Omental fat pad (tissue), 3 donors: ENCODE measurements at regions not wholly inside any gene's neighbourhood (a gene's known extent, or its start where the extent isn't known, plus 50 kb on each side); places are given as distances from the start of the nearest gene placed in this dataset.

ENCODE experiments used
- ATAC-seq: fragments of 150-250 bp; one replicate; pipeline ENCODE4 v1.9.1; 2016; ENCODE audit warnings: mild to moderate bottlenecking, moderate library complexity; ENCODE audit not compliant: low FRiP score
- DNase-seq: peaks from one replicate; pipeline ENCODE4 v3.0.0-alpha.2; 2019; ENCODE audit warnings: low spot score
- TF ChIP-seq, protein P1 (sequence below), 3 donors: fragments of 450-650 bp; IDR thresholded peaks; one replicate each; pipeline ENCODE4 v1.5.1; 2016 to 2017; ENCODE audit warnings: antibody characterized with exemption in 3 of 3, mild to moderate bottlenecking in 3 of 3, moderate library complexity in 2 of 3

DNA sequence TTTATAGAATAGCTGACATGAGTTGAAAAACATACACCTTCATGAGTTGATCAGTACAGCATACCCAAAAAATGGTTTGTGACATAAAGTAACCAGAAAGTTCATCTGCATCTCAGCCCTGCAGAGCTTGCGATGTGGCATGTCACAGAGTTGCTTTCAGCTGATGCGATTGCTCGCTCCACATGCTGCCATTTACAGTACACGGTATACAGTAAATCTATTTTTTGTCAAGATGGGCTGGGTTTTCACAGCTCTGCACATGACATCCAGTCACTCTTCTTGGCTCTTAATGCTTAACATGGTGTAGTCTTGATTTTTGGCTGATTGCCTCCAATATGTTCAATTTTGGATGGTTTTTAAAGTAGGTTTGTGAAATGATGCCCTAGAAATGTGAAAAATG lies 811.9 kb downstream of the SATB2 start:
- ATAC-seq = no peak
- TF ChIP-seq, protein P1, sequence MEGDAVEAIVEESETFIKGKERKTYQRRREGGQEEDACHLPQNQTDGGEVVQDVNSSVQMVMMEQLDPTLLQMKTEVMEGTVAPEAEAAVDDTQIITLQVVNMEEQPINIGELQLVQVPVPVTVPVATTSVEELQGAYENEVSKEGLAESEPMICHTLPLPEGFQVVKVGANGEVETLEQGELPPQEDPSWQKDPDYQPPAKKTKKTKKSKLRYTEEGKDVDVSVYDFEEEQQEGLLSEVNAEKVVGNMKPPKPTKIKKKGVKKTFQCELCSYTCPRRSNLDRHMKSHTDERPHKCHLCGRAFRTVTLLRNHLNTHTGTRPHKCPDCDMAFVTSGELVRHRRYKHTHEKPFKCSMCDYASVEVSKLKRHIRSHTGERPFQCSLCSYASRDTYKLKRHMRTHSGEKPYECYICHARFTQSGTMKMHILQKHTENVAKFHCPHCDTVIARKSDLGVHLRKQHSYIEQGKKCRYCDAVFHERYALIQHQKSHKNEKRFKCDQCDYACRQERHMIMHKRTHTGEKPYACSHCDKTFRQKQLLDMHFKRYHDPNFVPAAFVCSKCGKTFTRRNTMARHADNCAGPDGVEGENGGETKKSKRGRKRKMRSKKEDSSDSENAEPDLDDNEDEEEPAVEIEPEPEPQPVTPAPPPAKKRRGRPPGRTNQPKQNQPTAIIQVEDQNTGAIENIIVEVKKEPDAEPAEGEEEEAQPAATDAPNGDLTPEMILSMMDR (IDR thresholded peaks at IDR 0.05) = no peak
- DNase-seq = no peak

DNA sequence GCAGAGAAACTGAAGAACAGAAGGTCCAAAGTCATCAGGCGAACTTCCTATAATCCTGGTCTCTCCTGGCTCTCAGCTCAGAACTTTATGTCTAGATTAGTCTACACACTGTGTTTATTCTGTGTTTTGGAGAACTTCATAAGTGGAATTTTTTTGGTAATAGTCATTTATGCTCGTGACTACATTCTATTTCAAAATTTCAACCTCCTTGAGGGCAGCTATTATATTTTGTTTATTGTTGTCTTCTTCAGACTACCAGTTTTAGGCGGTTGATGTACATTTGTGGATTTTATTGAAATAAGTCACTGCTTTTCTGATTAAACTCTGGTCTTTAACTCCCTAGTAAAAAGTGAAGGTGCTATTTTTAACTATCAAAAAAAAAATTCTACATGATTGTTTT lies 816.6 kb downstream of the SATB2 start:
- ATAC-seq (no peak), DNase-seq (no peak)
- TF ChIP-seq, protein P1 (IDR thresholded peaks at IDR 0.05) = no peak

DNA sequence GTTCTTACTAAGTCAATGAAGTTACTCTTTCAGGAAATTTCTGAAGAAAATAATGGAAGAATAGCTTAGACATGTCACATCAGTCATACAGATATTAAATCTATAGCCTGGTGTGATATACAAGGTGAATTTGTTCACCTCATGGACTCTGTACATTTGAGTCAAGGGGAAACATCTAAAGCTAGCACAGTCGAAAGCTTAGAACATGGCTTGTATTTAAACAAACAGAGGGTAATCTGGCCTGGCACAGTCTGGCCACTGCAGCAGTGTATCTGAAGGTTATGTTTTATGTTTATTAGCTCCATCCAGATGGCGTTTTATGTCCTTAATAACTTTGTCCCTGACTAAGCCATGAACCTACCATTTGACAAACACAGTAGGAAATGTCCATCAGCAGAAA lies 817.3 kb downstream of the SATB2 start:
- TF ChIP-seq, protein P1 (IDR thresholded peaks at IDR 0.05) = no peak
- ATAC-seq (no peak), DNase-seq (no peak)

DNA sequence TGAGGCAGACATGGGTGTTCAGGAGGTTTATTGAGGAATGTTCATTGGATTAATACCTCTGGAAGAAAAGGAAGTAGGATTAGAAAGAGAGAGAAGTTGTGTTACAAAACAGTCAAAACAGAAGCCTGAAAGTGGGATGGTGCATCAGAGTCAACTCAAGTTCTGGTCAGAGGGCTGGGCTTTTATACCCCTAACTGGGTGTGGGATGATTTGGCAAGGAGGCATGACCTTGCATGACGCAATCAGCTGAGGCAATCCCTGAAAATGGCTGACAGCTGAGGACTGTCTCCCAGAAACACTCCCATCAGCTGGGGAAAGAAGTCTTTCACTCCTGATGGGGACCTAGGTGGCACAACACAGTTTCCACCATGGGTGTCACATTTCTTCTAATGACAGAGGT lies 818.2 kb downstream of the SATB2 start:
- no peak for ATAC-seq
- DNase-seq = no peak
- TF ChIP-seq, protein P1 (IDR thresholded peaks at IDR 0.05) = no peak

DNA sequence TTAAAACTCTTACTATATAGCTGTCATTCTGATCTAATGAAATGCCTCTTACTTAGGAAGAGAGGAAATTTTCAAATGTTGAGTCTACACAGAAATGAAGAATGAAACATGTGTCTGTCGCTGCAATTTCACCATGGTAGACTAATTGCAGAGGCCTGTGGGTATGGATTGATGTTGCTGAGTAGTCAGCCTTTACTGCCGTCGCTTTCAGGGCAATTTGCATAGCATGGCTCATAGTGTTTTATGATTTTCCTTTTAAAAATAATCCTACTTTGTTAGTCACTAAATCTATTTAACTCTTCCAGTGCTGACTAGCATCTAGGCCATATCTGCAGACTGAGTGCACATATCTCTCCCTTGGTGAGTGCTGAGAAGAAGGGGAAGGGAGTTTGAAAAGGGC lies 819.2 kb downstream of the SATB2 start:
- DNase-seq (no peak), ATAC-seq (no peak)
- TF ChIP-seq, protein P1 (IDR thresholded peaks at IDR 0.05) = no peak

DNA sequence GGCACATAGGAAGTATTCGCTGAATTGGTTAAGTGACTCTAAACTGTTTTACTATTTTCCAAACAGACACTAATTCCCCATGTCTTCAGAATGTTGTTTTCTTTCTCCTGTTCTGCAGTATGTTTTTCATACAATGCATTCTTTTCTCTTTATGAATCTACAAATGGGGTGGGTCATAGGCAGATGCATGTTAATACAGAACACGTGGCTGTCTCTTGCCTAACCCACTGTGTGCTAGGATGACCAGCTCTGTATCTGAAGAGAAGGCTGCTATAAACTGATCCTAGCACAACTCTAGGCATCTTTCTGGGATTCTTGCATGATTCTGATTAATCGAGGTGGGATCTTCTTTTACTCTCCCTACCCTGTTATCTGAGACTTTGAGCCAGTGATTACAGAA lies 826.0 kb downstream of the PLCL1 start:
- DNase-seq (no peak), ATAC-seq (no peak)
- TF ChIP-seq, protein P1 (IDR thresholded peaks at IDR 0.05) = no peak

DNA sequence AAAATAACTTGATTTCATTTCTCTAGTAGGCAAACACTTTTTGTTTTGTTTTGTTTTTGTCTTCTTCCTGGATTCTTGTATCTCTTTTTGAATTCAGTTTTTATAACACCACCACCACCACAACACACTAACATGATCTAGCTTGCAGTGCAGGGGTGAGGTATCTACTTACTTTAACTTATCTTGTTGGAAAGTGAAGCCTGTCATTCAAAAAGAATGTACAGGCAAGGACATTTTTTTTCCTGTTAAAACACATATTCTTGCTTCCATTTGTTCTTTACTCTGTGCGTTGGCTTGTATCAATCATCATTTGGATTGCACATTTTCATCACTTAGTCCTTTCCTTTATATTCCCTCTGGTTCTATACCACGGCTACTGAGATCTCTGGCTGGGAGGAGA lies 824.2 kb downstream of the PLCL1 start:
- DNase-seq = no peak
- TF ChIP-seq, protein P1 (IDR thresholded peaks at IDR 0.05) = no peak
- no peak for ATAC-seq
